ENCODE measurements at regions not wholly inside any gene's neighbourhood (a gene's known extent, or its start where the extent isn't known, plus 50 kb on each side); places are given as distances from the start of the nearest gene placed in this dataset.

DNA sequence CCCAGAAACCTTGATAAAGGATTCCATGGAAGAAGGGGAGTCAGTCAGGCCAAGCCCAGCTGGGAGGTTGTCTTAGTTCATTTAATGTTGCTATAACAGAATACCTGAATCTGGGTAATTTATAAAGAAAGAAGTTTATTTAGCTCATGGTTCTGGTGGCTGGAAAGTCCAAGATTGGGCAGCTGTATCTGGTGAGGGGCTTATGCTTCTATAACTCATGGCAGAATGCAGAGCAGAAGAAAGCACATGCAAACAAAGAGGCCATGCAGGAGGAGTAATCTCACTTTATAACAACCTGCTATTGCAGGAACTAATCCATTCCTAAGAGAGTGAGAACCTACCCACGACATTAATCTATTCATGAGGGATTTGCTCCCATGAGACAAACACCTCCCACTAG lies 54.2 kb upstream of the ANKRD1 start:
- no peak for TF ChIP-seq ZNF274 (IDR thresholded peaks at IDR 0.05; ENCODE audit: low read depth, low read length)
- no peak overlapping the region for H3K4me3 ChIP-seq (ENCODE audit: low read length)

- no peak for TF ChIP-seq ZNF274 (IDR thresholded peaks at IDR 0.05; ENCODE audit: low read depth, low read length)
- H3K4me3 ChIP-seq (ENCODE audit: low read length), result no peak overlapping the region
Observed at GRCh38 chr10:90977162-90977854, 56.4 kb upstream of the ANKRD1 start.

GRCh38 chr10:90977855-90978486 lies 57.1 kb upstream of the ANKRD1 start:
- no peak for TF ChIP-seq ZNF274 (IDR thresholded peaks at IDR 0.05; ENCODE audit: low read depth, low read length)
- no peak overlapping the region for H3K4me3 ChIP-seq (ENCODE audit: low read length)

DNA sequence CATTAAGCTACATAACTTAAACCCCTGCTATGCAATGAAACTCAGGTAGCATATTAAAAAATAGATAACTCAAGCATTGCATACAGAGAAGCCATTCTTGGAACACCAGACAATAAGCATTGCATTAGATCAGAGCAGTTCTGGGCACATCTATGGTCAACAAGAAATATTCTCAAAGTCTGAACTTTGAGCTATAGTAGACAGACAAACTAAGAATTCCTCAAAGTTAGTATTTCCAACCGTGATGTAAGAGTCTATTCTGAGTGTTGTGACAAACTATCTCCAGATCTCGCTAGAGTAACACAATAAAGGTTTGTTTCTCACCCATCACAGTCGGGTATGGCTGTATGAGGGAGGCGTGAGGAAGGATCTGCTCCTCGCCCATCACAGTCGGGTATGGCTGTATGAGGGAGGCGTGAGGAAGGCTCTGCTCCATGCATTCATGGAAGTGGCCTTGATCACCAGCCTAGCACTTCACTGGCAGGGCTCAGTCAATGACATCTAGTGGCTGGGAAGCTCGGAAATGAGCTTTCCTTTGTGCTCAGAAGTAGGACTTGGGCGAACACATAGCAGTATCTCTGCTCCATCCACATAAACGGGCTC lies 61.6 kb upstream of the ANKRD1 start:
- H3K4me3 ChIP-seq (ENCODE audit: low read length), result no peak overlapping the region
- no peak for TF ChIP-seq ZNF274 (IDR thresholded peaks at IDR 0.05; ENCODE audit: low read depth, low read length)

DNA sequence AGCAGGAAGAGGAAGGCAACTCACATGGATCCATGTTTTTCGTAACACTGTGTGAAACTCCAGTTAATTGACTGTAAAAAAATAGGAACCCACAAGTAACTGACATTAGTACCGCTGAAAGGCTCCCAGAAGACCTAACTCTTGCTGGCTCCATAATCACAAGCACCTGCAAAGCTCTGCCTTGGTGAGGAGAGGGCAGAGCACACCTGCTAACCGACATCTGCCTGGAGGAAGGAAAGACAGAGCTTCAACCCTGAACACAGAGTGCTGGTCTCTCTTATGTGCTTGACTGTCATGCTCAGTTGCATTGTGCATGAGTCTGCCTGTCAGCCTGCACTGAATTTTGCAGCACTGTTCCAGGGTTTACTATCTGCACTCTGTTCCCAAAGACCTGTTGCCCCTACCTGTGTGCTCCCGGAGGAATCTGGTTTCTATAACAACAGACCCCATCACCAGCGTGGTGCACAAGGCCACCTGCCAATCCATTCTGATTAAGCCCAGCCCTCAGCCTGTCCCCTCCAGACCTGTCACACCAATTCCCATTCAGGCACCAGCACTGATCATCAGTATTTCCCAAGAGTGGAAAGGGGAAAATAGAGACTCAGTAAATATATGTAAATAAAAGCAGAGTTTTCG lies 63.1 kb upstream of the ANKRD1 start:
- no peak for TF ChIP-seq ZNF274 (IDR thresholded peaks at IDR 0.05; ENCODE audit: low read depth, low read length)
- no peak overlapping the region for H3K4me3 ChIP-seq (ENCODE audit: low read length)

- H3K4me3 ChIP-seq (ENCODE audit: low read length), result no peak overlapping the region
- no peak for TF ChIP-seq ZNF274 (IDR thresholded peaks at IDR 0.05; ENCODE audit: low read depth, low read length)
Observed at GRCh38 chr10:90984898-90985297, 64.0 kb upstream of the ANKRD1 start.

GRCh38 chr10:90985321-90985933 lies 64.5 kb upstream of the ANKRD1 start:
- no peak for TF ChIP-seq ZNF274 (IDR thresholded peaks at IDR 0.05; ENCODE audit: low read depth, low read length)
- no peak overlapping the region for H3K4me3 ChIP-seq (ENCODE audit: low read length)

DNA sequence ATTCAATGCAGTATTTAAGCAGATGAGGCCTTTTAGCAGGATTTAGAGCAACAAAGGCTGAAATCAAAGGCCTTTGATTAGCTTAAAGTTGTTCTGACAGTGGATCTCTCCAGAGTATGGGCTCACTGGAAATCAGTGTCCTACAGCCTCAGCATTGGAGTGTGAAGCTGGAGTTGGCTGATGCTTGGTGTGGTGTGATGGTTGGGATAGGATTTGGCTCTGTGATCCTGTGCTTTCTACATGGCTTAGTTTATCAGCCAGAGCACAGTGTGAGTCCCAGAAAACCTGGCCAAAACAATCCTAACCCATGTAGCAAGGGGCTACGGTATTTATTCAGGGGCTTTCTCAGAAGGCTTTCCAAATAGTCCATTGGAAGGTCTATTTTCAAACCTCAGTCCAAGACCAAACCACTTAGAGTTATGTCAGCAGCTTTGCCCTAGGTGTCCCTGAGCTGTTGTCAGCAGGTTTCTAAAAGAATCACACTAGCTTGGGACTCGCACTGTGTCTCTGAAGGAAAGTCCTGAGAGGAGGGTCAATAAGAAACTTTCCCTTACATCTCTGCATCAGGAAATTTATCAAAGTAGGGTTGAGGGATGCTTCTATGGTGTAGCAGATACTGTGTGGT lies 65.4 kb upstream of the ANKRD1 start:
- TF ChIP-seq ZNF274 (IDR thresholded peaks at IDR 0.05; ENCODE audit: low read depth, low read length), result no peak
- H3K4me3 ChIP-seq (ENCODE audit: low read length), result no peak overlapping the region

GRCh38 chr10:90986870-90987269 lies 66.0 kb upstream of the ANKRD1 start:
- no peak for TF ChIP-seq ZNF274 (IDR thresholded peaks at IDR 0.05; ENCODE audit: low read depth, low read length)
- H3K4me3 ChIP-seq (ENCODE audit: low read length), result no peak overlapping the region

- no peak overlapping the region for H3K4me3 ChIP-seq (ENCODE audit: low read length)
- TF ChIP-seq ZNF274 (IDR thresholded peaks at IDR 0.05; ENCODE audit: low read depth, low read length), result no peak
Observed at GRCh38 chr10:90987383-90987782, 66.5 kb upstream of the ANKRD1 start.

DNA sequence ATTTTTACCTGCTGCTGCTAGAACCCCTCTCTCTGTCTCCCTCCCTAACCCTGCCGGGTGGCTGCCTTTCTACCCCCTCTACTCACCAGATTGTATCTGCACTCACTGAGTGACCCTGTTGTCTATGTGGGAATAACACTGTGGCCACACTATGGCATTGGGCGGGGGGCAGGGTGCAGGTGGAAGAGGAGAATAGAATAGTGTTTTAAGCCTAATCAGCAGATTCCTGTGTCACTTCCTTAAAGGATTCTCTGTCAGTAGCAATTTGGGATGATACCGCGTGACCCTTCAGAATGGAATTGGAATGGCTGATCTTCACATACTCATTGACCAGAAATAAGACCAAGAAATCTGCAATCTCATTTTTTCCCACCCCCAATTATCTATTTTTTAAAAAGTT lies 67.1 kb upstream of the ANKRD1 start:
- H3K4me3 ChIP-seq (ENCODE audit: low read length), result no peak overlapping the region
- TF ChIP-seq ZNF274 (IDR thresholded peaks at IDR 0.05; ENCODE audit: low read depth, low read length), result no peak

DNA sequence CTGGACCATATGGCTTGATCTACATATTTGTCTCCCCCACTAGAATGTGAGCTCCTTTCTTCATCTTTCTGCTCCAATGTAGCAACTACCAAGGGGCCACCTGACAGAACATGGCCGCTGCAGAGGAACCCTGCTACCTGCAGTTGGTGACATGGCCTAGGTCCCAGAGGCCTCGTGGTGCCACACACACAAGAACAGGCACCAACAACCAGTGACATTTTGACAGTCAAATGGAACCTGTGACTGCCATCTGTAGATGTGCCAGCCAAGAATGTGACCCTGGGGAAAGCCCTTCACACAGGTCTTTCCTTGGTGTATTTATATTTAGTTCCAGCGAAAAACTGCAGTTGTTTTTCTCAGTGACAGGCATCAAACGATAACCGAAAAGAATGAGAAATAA lies 67.9 kb upstream of the ANKRD1 start:
- no peak overlapping the region for H3K4me3 ChIP-seq (ENCODE audit: low read length)
- no peak for TF ChIP-seq ZNF274 (IDR thresholded peaks at IDR 0.05; ENCODE audit: low read depth, low read length)

- H3K4me3 ChIP-seq (ENCODE audit: low read length), result no peak overlapping the region
- TF ChIP-seq ZNF274 (IDR thresholded peaks at IDR 0.05; ENCODE audit: low read depth, low read length), result no peak
Observed at GRCh38 chr10:90989378-90989777, 68.5 kb upstream of the ANKRD1 start.

DNA sequence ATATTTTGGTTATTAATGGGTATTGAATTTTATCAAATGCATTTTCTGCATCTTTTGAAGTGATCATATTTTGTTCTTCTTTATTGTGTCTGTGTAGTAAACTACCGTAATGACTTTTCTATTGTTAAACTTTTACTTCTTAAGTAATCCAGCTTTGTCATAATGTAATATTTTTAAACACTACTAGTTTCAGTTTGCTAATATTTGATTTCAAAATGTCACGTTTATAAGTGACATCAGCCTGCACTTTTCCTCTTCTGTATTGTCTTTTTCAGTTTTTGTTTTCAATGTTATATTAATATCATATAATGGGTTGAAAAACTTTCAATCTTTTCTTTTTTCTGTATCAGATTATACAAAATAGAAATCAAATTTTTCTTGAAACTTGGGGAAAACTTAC lies 71.6 kb upstream of the ANKRD1 start:
- no peak for TF ChIP-seq ZNF274 (IDR thresholded peaks at IDR 0.05; ENCODE audit: low read depth, low read length)

More for the DNA sequence above, 71.6 kb upstream of the ANKRD1 start:
- H3K4me3 ChIP-seq (ENCODE audit: low read length), result no peak overlapping the region
